SK-N-SH treated with all-trans-retinoic acid at 6 μM for 48 hours (cell line): ENCODE measurements at regions not wholly inside any gene's neighbourhood (a gene's known extent, or its start where the extent isn't known, plus 50 kb on each side); places are given as distances from the start of the nearest gene placed in this dataset.

Experiments
- ATAC-seq: fragments of 200-7000 bp; cut with Tn5 transposase; 3 replicates; pipeline ENCODE4 v1.9.1; 2020; ENCODE audit warnings: mild to moderate bottlenecking, moderate library complexity
- ARNTL ChIP-seq: fragments of 450-650 bp; formaldehyde crosslinking; IDR thresholded peaks from 2 replicates; pipeline ENCODE4 v1.5.0; 2020; ENCODE audit warnings: low read depth, mild to moderate bottlenecking, moderate library complexity, borderline replicate concordance
- BACH2 ChIP-seq: fragments of 250-450 bp; sonication (Bioruptor Pico); IDR thresholded peaks from 2 replicates; pipeline ENCODE4 v1.9.0; 2021; ENCODE audit warnings: mild to moderate bottlenecking, borderline replicate concordance
- CSDC2 ChIP-seq: fragments of 250-450 bp; sonication (Bioruptor Pico); IDR thresholded peaks from 2 replicates; pipeline ENCODE4 v1.5.0; 2020; ENCODE audit warnings: mild to moderate bottlenecking, moderate library complexity
- ESRRG ChIP-seq: fragments of 250-450 bp; sonication (Bioruptor Pico); IDR thresholded peaks from 2 replicates; pipeline ENCODE4 v1.6.1; 2021; ENCODE audit warnings: mild to moderate bottlenecking
- GLIS3 ChIP-seq: fragments of 250-450 bp; sonication (Bioruptor Pico); IDR thresholded peaks from 2 replicates; pipeline ENCODE4 v1.5.0; 2020; ENCODE audit warnings: mild to moderate bottlenecking, moderate library complexity
- OSR1 ChIP-seq: fragments of 250-450 bp; sonication (Bioruptor Pico); IDR thresholded peaks from 2 replicates; pipeline ENCODE4 v1.8.0; 2022; ENCODE audit warnings: moderate library complexity, mild to moderate bottlenecking, inconsistent platforms
- PPARA ChIP-seq: fragments of 250-450 bp; sonication (Bioruptor Pico); IDR thresholded peaks from 2 replicates; pipeline ENCODE4 v1.5.0; 2020; ENCODE audit warnings: mild to moderate bottlenecking, borderline replicate concordance
- RARB ChIP-seq: fragments of 250-450 bp; sonication (Bioruptor Pico); IDR thresholded peaks from 2 replicates; pipeline ENCODE4 v1.8.0; 2021; ENCODE audit warnings: mild to moderate bottlenecking, moderate library complexity
- TCF4 ChIP-seq: fragments of 250-450 bp; sonication (Bioruptor Pico); IDR thresholded peaks from 2 replicates; pipeline ENCODE4 v1.8.0; 2021; ENCODE audit warnings: mild to moderate bottlenecking, moderate library complexity, borderline replicate concordance
- ZC3H10 ChIP-seq: fragments of 250-450 bp; sonication (Bioruptor Pico); IDR thresholded peaks from 2 replicates; pipeline ENCODE4 v1.5.1; 2021; ENCODE audit warnings: mild to moderate bottlenecking, moderate library complexity
- ZFP3 ChIP-seq: fragments of 250-450 bp; sonication (Bioruptor Pico); IDR thresholded peaks from 2 replicates; pipeline ENCODE4 v1.5.0; 2020; ENCODE audit warnings: mild to moderate bottlenecking, moderate library complexity
- ZFP30 ChIP-seq: fragments of 450-650 bp; formaldehyde crosslinking; IDR thresholded peaks from 2 replicates; pipeline ENCODE4 v1.5.0; 2022; ENCODE audit warnings: mild to moderate bottlenecking, moderate library complexity
- ZNF565 ChIP-seq: fragments of 450-650 bp; formaldehyde crosslinking; conservative IDR thresholded peaks from 2 replicates; pipeline ENCODE4 v1.5.0; 2020; ENCODE audit warnings: low read depth, mild to moderate bottlenecking, moderate library complexity
- ZNF70 ChIP-seq: fragments of 450-650 bp; formaldehyde crosslinking; IDR thresholded peaks from 2 replicates; pipeline ENCODE4 v1.5.0; 2020; ENCODE audit warnings: mild to moderate bottlenecking, moderate library complexity
- ZNF8 ChIP-seq: fragments of 450-650 bp; formaldehyde crosslinking; IDR thresholded peaks from 2 replicates; pipeline ENCODE4 v1.5.0; 2020; ENCODE audit warnings: mild to moderate bottlenecking, moderate library complexity
- TF ChIP-seq, protein P1 (sequence below): fragments of 250-450 bp; sonication (Bioruptor Pico); IDR thresholded peaks from 2 replicates; pipeline ENCODE4 v1.8.0; 2021; ENCODE audit warnings: low read depth, mild to moderate bottlenecking, moderate library complexity, borderline replicate concordance
- TF ChIP-seq, protein P2 (sequence below): fragments of 250-450 bp; sonication (Bioruptor Pico); IDR thresholded peaks from 2 replicates; pipeline ENCODE4 v1.5.1; 2021; ENCODE audit warnings: mild to moderate bottlenecking, moderate library complexity
- TF ChIP-seq, protein P3 (sequence below): fragments of 250-450 bp; sonication (Bioruptor Pico); IDR thresholded peaks from 2 replicates; pipeline ENCODE4 v1.8.0; 2020; ENCODE audit warnings: mild to moderate bottlenecking, moderate library complexity, borderline replicate concordance
- TF ChIP-seq, protein P4 (sequence below): fragments of 250-450 bp; sonication (Bioruptor Pico); IDR thresholded peaks from 2 replicates; pipeline ENCODE4 v1.5.0; 2020; ENCODE audit warnings: mild to moderate bottlenecking, moderate library complexity
- TF ChIP-seq, protein P5 (sequence below): fragments of 250-450 bp; sonication (Bioruptor Pico); IDR thresholded peaks from 2 replicates; pipeline ENCODE4 v1.5.1; 2020; ENCODE audit warnings: low read depth, mild to moderate bottlenecking, moderate library complexity

DNA sequence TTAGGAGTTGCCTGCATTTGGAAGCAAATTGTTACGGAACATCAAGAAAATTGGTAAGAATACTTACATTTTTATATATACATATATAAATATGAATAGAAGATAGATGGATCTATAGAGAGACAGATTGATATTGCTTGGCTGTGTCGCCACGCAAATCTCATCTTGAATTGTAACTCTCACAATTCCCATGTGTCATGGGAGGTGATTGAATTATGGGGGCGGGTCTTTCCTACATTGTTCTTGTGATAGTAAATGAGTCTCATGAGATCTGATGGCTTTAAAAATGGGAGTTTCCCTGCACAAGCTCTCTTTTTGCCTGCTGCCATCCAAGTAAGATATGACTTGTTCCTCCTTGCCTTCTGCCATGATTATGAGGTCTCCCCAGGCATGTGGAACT lies 180.8 kb upstream of the HEY2 start:
- ATAC-seq = no peak
- TF ChIP-seq ZNF8 (CRISPR knock-in tag) = no peak
- TF ChIP-seq, all 23 proteins: peak for 0

DNA sequence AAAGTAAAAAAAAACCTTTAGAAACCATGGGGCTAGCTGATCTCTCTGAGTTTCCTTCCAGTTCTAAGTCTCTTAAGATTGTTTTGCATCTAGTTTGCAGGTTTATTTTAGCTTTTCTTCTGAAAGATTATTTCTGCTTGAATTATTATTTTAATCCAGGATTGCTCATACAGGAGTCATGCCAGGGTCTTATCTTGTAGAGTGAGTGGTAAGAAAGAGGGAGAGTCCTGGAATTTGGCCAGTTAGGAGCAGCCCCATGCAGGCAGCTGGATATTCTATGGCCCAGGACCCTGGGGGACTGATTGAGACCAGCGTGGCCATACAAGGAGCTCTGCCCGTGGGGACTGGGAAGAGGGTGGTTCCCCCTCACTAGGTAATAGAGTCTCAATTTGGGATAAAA lies 178.9 kb upstream of the HEY2 start:
- TF ChIP-seq, protein P1, sequence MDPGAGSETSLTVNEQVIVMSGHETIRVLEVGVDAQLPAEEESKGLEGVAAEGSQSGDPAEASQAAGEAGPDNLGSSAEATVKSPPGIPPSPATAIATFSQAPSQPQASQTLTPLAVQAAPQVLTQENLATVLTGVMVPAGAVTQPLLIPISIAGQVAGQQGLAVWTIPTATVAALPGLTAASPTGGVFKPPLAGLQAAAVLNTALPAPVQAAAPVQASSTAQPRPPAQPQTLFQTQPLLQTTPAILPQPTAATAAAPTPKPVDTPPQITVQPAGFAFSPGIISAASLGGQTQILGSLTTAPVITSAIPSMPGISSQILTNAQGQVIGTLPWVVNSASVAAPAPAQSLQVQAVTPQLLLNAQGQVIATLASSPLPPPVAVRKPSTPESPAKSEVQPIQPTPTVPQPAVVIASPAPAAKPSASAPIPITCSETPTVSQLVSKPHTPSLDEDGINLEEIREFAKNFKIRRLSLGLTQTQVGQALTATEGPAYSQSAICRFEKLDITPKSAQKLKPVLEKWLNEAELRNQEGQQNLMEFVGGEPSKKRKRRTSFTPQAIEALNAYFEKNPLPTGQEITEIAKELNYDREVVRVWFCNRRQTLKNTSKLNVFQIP = no peak
- TF ChIP-seq ZNF565 (CRISPR knock-in tag) = no peak
- TF ChIP-seq BACH2 (CRISPR knock-in tag) = no peak
- no peak for TF ChIP-seq GLIS3 (CRISPR knock-in tag)
- no peak for TF ChIP-seq ZFP3
- TF ChIP-seq ZC3H10 (CRISPR knock-in tag) = no peak
- TF ChIP-seq OSR1 (CRISPR knock-in tag) = no peak
- no peak for TF ChIP-seq TCF4 (CRISPR knock-in tag)
- ATAC-seq = no peak

DNA sequence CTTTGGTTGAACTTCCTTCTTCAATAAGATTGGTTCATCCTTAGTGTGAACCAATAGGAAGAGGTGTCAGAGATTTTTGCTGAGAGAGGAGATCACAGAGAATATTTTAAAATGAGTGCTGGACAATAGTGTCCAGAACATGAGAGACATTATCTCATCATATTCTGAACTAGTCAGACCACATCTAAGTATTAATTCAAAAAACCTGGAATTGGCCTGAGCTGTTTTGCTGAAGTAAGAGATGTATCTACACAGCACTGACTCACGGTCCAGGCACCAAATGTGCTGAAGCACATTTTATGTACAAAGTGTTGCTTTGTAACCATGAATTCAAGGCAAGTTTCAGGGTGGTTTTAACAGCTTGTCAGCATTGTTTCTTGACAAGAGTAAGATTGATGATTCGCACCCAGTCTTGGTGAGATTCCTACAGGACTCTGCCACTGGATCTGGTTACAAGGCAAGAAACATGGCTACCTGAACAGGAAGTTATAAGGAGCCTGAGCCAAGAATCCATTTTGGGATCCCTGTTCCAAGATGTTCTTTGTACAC lies 178.2 kb upstream of the HEY2 start:
- ATAC-seq = no peak

More for the DNA sequence above, 178.2 kb upstream of the HEY2 start:
- TF ChIP-seq, protein P2, sequence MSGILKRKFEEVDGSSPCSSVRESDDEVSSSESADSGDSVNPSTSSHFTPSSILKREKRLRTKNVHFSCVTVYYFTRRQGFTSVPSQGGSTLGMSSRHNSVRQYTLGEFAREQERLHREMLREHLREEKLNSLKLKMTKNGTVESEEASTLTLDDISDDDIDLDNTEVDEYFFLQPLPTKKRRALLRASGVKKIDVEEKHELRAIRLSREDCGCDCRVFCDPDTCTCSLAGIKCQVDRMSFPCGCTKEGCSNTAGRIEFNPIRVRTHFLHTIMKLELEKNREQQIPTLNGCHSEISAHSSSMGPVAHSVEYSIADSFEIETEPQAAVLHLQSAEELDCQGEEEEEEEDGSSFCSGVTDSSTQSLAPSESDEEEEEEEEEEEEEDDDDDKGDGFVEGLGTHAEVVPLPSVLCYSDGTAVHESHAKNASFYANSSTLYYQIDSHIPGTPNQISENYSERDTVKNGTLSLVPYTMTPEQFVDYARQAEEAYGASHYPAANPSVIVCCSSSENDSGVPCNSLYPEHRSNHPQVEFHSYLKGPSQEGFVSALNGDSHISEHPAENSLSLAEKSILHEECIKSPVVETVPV (CRISPR knock-in tag) = no peak
- TF ChIP-seq, protein P3, sequence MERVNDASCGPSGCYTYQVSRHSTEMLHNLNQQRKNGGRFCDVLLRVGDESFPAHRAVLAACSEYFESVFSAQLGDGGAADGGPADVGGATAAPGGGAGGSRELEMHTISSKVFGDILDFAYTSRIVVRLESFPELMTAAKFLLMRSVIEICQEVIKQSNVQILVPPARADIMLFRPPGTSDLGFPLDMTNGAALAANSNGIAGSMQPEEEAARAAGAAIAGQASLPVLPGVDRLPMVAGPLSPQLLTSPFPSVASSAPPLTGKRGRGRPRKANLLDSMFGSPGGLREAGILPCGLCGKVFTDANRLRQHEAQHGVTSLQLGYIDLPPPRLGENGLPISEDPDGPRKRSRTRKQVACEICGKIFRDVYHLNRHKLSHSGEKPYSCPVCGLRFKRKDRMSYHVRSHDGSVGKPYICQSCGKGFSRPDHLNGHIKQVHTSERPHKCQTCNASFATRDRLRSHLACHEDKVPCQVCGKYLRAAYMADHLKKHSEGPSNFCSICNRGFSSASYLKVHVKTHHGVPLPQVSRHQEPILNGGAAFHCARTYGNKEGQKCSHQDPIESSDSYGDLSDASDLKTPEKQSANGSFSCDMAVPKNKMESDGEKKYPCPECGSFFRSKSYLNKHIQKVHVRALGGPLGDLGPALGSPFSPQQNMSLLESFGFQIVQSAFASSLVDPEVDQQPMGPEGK (CRISPR knock-in tag) = no peak
- TF ChIP-seq ZC3H10 (CRISPR knock-in tag) (no peak), BACH2 (CRISPR knock-in tag) (no peak), CSDC2 (CRISPR knock-in tag) (no peak), TCF4 (CRISPR knock-in tag) (no peak), PPARA (CRISPR knock-in tag) (no peak), ZFP30 (CRISPR knock-in tag) (no peak), RARB (CRISPR knock-in tag) (no peak), ZFP3 (no peak), ZNF8 (CRISPR knock-in tag) (no peak), OSR1 (CRISPR knock-in tag) (no peak), ZNF70 (no peak), ARNTL (CRISPR knock-in tag) (no peak), ESRRG (CRISPR knock-in tag) (no peak)
- TF ChIP-seq, protein P4, sequence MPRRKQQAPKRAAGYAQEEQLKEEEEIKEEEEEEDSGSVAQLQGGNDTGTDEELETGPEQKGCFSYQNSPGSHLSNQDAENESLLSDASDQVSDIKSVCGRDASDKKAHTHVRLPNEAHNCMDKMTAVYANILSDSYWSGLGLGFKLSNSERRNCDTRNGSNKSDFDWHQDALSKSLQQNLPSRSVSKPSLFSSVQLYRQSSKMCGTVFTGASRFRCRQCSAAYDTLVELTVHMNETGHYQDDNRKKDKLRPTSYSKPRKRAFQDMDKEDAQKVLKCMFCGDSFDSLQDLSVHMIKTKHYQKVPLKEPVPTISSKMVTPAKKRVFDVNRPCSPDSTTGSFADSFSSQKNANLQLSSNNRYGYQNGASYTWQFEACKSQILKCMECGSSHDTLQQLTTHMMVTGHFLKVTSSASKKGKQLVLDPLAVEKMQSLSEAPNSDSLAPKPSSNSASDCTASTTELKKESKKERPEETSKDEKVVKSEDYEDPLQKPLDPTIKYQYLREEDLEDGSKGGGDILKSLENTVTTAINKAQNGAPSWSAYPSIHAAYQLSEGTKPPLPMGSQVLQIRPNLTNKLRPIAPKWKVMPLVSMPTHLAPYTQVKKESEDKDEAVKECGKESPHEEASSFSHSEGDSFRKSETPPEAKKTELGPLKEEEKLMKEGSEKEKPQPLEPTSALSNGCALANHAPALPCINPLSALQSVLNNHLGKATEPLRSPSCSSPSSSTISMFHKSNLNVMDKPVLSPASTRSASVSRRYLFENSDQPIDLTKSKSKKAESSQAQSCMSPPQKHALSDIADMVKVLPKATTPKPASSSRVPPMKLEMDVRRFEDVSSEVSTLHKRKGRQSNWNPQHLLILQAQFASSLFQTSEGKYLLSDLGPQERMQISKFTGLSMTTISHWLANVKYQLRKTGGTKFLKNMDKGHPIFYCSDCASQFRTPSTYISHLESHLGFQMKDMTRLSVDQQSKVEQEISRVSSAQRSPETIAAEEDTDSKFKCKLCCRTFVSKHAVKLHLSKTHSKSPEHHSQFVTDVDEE (CRISPR knock-in tag) = no peak
- TF ChIP-seq, protein P5, sequence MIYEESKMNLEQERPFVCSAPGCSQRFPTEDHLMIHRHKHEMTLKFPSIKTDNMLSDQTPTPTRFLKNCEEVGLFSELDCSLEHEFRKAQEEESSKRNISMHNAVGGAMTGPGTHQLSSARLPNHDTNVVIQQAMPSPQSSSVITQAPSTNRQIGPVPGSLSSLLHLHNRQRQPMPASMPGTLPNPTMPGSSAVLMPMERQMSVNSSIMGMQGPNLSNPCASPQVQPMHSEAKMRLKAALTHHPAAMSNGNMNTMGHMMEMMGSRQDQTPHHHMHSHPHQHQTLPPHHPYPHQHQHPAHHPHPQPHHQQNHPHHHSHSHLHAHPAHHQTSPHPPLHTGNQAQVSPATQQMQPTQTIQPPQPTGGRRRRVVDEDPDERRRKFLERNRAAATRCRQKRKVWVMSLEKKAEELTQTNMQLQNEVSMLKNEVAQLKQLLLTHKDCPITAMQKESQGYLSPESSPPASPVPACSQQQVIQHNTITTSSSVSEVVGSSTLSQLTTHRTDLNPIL (CRISPR knock-in tag) = no peak
- TF ChIP-seq, protein P1 = no peak
